VCaP (cell line): ENCODE measurements at regions not wholly inside any gene's neighbourhood (a gene's known extent, or its start where the extent isn't known, plus 50 kb on each side); places are given as distances from the start of the nearest gene placed in this dataset.

Experiments used
- H3K27ac ChIP-seq: fragments of 450-650 bp; 2 replicates; pipeline ENCODE4 v1.5.1; 2017
- TF ChIP-seq, protein P1 (sequence below): fragments of 450-650 bp; conservative IDR thresholded peaks from 2 replicates; pipeline ENCODE4 v1.5.1; 2017; ENCODE audit warnings: mild to moderate bottlenecking, moderate library complexity

DNA sequence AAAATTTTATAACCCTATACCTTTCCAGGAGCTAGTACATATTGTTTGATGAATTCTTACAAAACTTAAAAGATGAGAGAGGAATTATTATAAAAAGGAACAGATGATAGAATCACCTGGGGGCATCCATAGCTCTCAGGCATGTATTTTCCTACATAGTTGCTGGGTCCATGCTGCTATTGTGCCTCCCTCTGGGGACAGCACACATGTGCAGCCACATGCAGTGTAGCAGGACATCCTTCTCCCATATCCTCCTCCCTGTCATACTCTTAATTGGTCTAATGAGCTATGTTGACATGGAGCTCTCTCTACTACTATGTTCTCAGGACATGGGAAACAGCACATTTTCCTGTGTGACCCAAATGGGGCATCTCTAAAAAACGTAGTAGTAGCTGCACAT, 898.2 kb upstream of the MAP3K7 start:
- TF ChIP-seq, protein P1, sequence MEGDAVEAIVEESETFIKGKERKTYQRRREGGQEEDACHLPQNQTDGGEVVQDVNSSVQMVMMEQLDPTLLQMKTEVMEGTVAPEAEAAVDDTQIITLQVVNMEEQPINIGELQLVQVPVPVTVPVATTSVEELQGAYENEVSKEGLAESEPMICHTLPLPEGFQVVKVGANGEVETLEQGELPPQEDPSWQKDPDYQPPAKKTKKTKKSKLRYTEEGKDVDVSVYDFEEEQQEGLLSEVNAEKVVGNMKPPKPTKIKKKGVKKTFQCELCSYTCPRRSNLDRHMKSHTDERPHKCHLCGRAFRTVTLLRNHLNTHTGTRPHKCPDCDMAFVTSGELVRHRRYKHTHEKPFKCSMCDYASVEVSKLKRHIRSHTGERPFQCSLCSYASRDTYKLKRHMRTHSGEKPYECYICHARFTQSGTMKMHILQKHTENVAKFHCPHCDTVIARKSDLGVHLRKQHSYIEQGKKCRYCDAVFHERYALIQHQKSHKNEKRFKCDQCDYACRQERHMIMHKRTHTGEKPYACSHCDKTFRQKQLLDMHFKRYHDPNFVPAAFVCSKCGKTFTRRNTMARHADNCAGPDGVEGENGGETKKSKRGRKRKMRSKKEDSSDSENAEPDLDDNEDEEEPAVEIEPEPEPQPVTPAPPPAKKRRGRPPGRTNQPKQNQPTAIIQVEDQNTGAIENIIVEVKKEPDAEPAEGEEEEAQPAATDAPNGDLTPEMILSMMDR = no peak
- H3K27ac ChIP-seq = no peak overlapping the region

DNA sequence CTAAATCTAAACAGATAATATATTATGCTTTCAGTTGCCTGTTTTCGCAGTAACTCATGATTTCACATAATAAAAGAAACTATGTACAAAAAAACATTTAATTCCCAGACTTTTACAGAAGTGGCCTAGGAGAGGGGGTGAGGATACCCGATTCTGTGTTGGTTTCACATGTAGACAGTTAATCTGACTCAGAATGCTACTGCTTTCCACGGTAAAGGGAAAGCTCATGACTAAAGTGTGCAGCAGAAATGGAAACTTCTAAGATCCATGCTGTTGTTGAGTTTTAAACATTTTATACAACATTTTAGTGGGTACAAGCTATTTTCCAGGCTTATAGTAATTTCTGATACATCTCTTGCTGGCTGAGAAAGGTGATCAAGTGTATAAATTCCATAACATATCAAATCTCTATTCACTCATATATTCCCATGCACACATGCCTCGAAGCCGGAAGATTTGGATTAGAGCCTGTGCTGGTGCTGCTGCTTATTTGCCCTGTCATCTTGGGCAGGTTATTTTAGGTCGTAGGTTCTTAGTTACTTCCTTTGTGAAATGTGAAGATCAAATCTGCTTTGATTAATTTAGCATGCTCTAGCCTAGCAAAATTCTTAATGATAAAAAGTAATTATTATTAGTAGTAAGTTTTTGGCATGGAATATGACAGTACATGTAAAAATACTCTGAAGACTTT, 896.7 kb upstream of the MAP3K7 start:
- TF ChIP-seq, protein P1 = no peak
- H3K27ac ChIP-seq = no peak overlapping the region

GRCh38 chr6:91482498-91482897, 895.6 kb upstream of the MAP3K7 start:
- TF ChIP-seq, protein P1 = no peak
- no peak overlapping the region for H3K27ac ChIP-seq

- TF ChIP-seq, protein P1 = no peak
- H3K27ac ChIP-seq = no peak overlapping the region
These were observed 893.5 kb upstream of the MAP3K7 start for GRCh38 chr6:91480402-91480801.

GRCh38 chr6:91477688-91478087, 890.8 kb upstream of the MAP3K7 start:
- H3K27ac ChIP-seq = no peak overlapping the region
- TF ChIP-seq, protein P1 = no peak

- no peak overlapping the region for H3K27ac ChIP-seq
- TF ChIP-seq, protein P1 = no peak
These were observed 889.1 kb upstream of the MAP3K7 start for GRCh38 chr6:91476000-91476399.

GRCh38 chr6:91465393-91465792, 878.5 kb upstream of the MAP3K7 start:
- H3K27ac ChIP-seq = peak overlapping the region; percentile 33; the same call in 1 of the 2 replicates
- TF ChIP-seq, protein P1 = no peak
